ENCODE measurements at regions not wholly inside any gene's neighbourhood (a gene's known extent, or its start where the extent isn't known, plus 50 kb on each side); places are given as distances from the start of the nearest gene placed in this dataset.

GRCh38 chr4:23163647-23164436 is 471.1 kb downstream of the GBA3 start:
- Histone ChIP-seq H3K9me2 (replicated peaks; ENCODE audit: low read depth, low read length) (no peaks in the 10 kb centered on the region), H3K27me3 (ENCODE audit: insufficient read depth, low read length, poor library complexity, severe bottlenecking) (no peaks in the 10 kb centered on the region), H3K79me2 (ENCODE audit: insufficient read depth, low read length) (no peaks in the 10 kb centered on the region), H3K9me3 (ENCODE audit: insufficient read depth, low read depth, low read length) (no peaks in the 10 kb centered on the region), H3K9ac (ENCODE audit: low read depth, low read length, poor library complexity, severe bottlenecking) (no peak overlapping the region), H3K4me2 (ENCODE audit: low read depth, low read length, poor library complexity, severe bottlenecking) (no peak overlapping the region), H3K4me3 (ENCODE audit: low read length, poor library complexity, severe bottlenecking) (no peak overlapping the region), H3K36me3 (ENCODE audit: insufficient read depth, low read length) (no peaks in the 10 kb centered on the region), H4K20me1 (ENCODE audit: insufficient read depth, low read length, poor library complexity, severe bottlenecking) (no peaks in the 10 kb centered on the region), H3F3A (ENCODE audit: low read depth) (no peaks in the 10 kb centered on the region), H2AFZ (ENCODE audit: low read length) (no peak overlapping the region), H3K4me1 (ENCODE audit: insufficient read depth, low read length, poor library complexity, severe bottlenecking) (no peaks in the 10 kb centered on the region)
- TF ChIP-seq CTCF (conservative IDR thresholded peaks at IDR 0.05; ENCODE audit: low read length) (no peak), EZH2phosphoT487 (IDR thresholded peaks at IDR 0.05; ENCODE audit: borderline replicate concordance) (no peak)

- Histone ChIP-seq H2AFZ (ENCODE audit: low read length) (no peak overlapping the region), H3K9me3 (ENCODE audit: insufficient read depth, low read depth, low read length) (no peaks in the 10 kb centered on the region), H3F3A (ENCODE audit: low read depth) (no peaks in the 10 kb centered on the region), H3K4me2 (ENCODE audit: low read depth, low read length, poor library complexity, severe bottlenecking) (no peak overlapping the region), H3K27me3 (ENCODE audit: insufficient read depth, low read length, poor library complexity, severe bottlenecking) (no peaks in the 10 kb centered on the region), H3K4me1 (ENCODE audit: insufficient read depth, low read length, poor library complexity, severe bottlenecking) (no peaks in the 10 kb centered on the region), H3K4me3 (ENCODE audit: low read length, poor library complexity, severe bottlenecking) (no peak overlapping the region), H3K36me3 (ENCODE audit: insufficient read depth, low read length) (no peaks in the 10 kb centered on the region), H3K9ac (ENCODE audit: low read depth, low read length, poor library complexity, severe bottlenecking) (no peak overlapping the region), H3K9me2 (replicated peaks; ENCODE audit: low read depth, low read length) (no peaks in the 10 kb centered on the region), H4K20me1 (ENCODE audit: insufficient read depth, low read length, poor library complexity, severe bottlenecking) (no peaks in the 10 kb centered on the region), H3K79me2 (ENCODE audit: insufficient read depth, low read length) (no peaks in the 10 kb centered on the region)
- TF ChIP-seq CTCF (conservative IDR thresholded peaks at IDR 0.05; ENCODE audit: low read length): no peak
- TF ChIP-seq EZH2phosphoT487 (IDR thresholded peaks at IDR 0.05; ENCODE audit: borderline replicate concordance): no peak
Measured at GRCh38 chr4:23162275-23162674, 469.5 kb downstream of the GBA3 start.

- Histone ChIP-seq H3K4me3 (ENCODE audit: low read length, poor library complexity, severe bottlenecking) (no peak overlapping the region), H3F3A (ENCODE audit: low read depth) (no peaks in the 10 kb centered on the region), H3K79me2 (ENCODE audit: insufficient read depth, low read length) (no peaks in the 10 kb centered on the region), H3K27me3 (ENCODE audit: insufficient read depth, low read length, poor library complexity, severe bottlenecking) (no peaks in the 10 kb centered on the region), H3K4me1 (ENCODE audit: insufficient read depth, low read length, poor library complexity, severe bottlenecking) (no peaks in the 10 kb centered on the region), H4K20me1 (ENCODE audit: insufficient read depth, low read length, poor library complexity, severe bottlenecking) (no peaks in the 10 kb centered on the region), H3K9ac (ENCODE audit: low read depth, low read length, poor library complexity, severe bottlenecking) (no peak overlapping the region), H3K4me2 (ENCODE audit: low read depth, low read length, poor library complexity, severe bottlenecking) (no peak overlapping the region), H3K9me2 (replicated peaks; ENCODE audit: low read depth, low read length) (no peaks in the 10 kb centered on the region), H3K9me3 (ENCODE audit: insufficient read depth, low read depth, low read length) (no peaks in the 10 kb centered on the region), H3K36me3 (ENCODE audit: insufficient read depth, low read length) (no peaks in the 10 kb centered on the region), H2AFZ (ENCODE audit: low read length) (no peak overlapping the region)
- TF ChIP-seq EZH2phosphoT487 (IDR thresholded peaks at IDR 0.05; ENCODE audit: borderline replicate concordance) (no peak), CTCF (conservative IDR thresholded peaks at IDR 0.05; ENCODE audit: low read length) (no peak)
Measured at GRCh38 chr4:23161787-23162186, 469.1 kb downstream of the GBA3 start.
